GM21390 (cell line): ENCODE measurements at regions not wholly inside any gene's neighbourhood (a gene's known extent, or its start where the extent isn't known, plus 50 kb on each side); places are given as distances from the start of the nearest gene placed in this dataset.
"Not testable (repeated sequence)": the region's sequence is repeated elsewhere in the genome, so short reads cannot be mapped to it uniquely, and the experiment has no call there.

Experiments
- ATAC-seq: cut with Tn5 transposase; IDR thresholded peaks from one replicate; pipeline ENCODE4 v1.9.1; 2021; ENCODE audit not compliant: unreplicated experiment

GRCh38 chr20:47866480-47866879 lies 81.2 kb upstream of the SULF2 start:
- ATAC-seq: no peak

GRCh38 chr20:47865912-47866311 lies 80.6 kb upstream of the SULF2 start:
- ATAC-seq: no peak

GRCh38 chr20:47865451-47865850 lies 80.2 kb upstream of the SULF2 start:
- ATAC-seq: no peak

- no peak for ATAC-seq
Measured at GRCh38 chr20:47863981-47864380, 78.7 kb upstream of the SULF2 start.

- ATAC-seq: no peak
Measured at GRCh38 chr20:47863315-47863965, 78.2 kb upstream of the SULF2 start.

- ATAC-seq: no peak
Measured at GRCh38 chr20:47862574-47863240, 77.4 kb upstream of the SULF2 start.

- ATAC-seq: no peak
Measured at GRCh38 chr20:47861116-47861515, 75.8 kb upstream of the SULF2 start.

GRCh38 chr20:47860049-47860830 lies 75.0 kb upstream of the SULF2 start:
- no peak for ATAC-seq

- ATAC-seq: no peak
Measured at GRCh38 chr20:47859278-47859677, 74.0 kb upstream of the SULF2 start.

GRCh38 chr20:47857569-47858464 lies 72.5 kb upstream of the SULF2 start:
- no peak for ATAC-seq

- no peak for ATAC-seq
Measured at GRCh38 chr20:47857187-47857568, 71.9 kb upstream of the SULF2 start.

- ATAC-seq: no peak
Measured at GRCh38 chr20:47855799-47856198, 70.5 kb upstream of the SULF2 start.

- no peak for ATAC-seq
Measured at GRCh38 chr20:47854687-47855212, 69.5 kb upstream of the SULF2 start.

- ATAC-seq: no peak
Measured at GRCh38 chr20:47851774-47852173, 66.5 kb upstream of the SULF2 start.

- ATAC-seq: no peak
Measured at GRCh38 chr20:47850146-47850545, 64.9 kb upstream of the SULF2 start.

- no peak for ATAC-seq
Measured at GRCh38 chr20:47849596-47849995, 64.3 kb upstream of the SULF2 start.

GRCh38 chr20:47849006-47849405 lies 63.7 kb upstream of the SULF2 start:
- ATAC-seq: no peak

GRCh38 chr20:47848534-47848933 lies 63.3 kb upstream of the SULF2 start:
- ATAC-seq: not testable (repeated sequence)

- no peak for ATAC-seq
Measured at GRCh38 chr20:47847884-47848485, 62.7 kb upstream of the SULF2 start.

GRCh38 chr20:47847220-47847619 lies 61.9 kb upstream of the SULF2 start:
- not testable (repeated sequence) for ATAC-seq
